ENCODE measurements at regions not wholly inside any gene's neighbourhood (a gene's known extent, or its start where the extent isn't known, plus 50 kb on each side); places are given as distances from the start of the nearest gene placed in this dataset.

GRCh38 chr9:95653246-95653645, 136.5 kb upstream of the PTCH1 start:
- TF ChIP-seq CTCF (IDR thresholded peaks at IDR 0.05 in 4 of 5, conservative IDR thresholded peaks at IDR 0.05 in 1 of 5) = no peak
- TF ChIP-seq POLR2A (IDR thresholded peaks at IDR 0.05) = no peak

Data from gastrocnemius medialis (tissue), 4 donors.